Effector memory CD8-positive, alpha-beta T cell (primary cell): ENCODE measurements at regions not wholly inside any gene's neighbourhood (a gene's known extent, or its start where the extent isn't known, plus 50 kb on each side); places are given as distances from the start of the nearest gene placed in this dataset.
"Not testable (repeated sequence)": the region's sequence is repeated elsewhere in the genome, so short reads cannot be mapped to it uniquely, and the experiment has no call there.

Experiments
- ATAC-seq: fragments of 150-1000 bp; cut with Tn5 transposase; replicated peaks from 2 replicates; pipeline ENCODE4 v1.10.0; 2021; ENCODE audit warnings: mild to moderate bottlenecking, moderate library complexity
- DNase-seq, 3 experiments: peaks; one replicate each; pipeline ENCODE4 v3.0.0; 2021
- H3K27ac Mint-ChIP-seq, 2 donors: one replicate each; pipeline ENCODE4 v1.8.0; 2022; ENCODE audit warnings: mild to moderate bottlenecking in 2 of 2, mixed read lengths in 2 of 2, moderate library complexity in 2 of 2
- H3K27me3 Mint-ChIP-seq, 2 donors: one replicate each; pipeline ENCODE4 v1.8.0; 2022; ENCODE audit warnings: mixed read lengths in 2 of 2
- H3K36me3 Mint-ChIP-seq: one replicate; pipeline ENCODE4 v1.8.0; 2022; ENCODE audit warnings: mild to moderate bottlenecking, moderate library complexity, mixed read lengths; ENCODE audit not compliant: insufficient read depth
- H3K4me1 Mint-ChIP-seq, 2 donors: one replicate each; pipeline ENCODE4 v1.8.0; 2022; ENCODE audit warnings: low read depth in 2 of 2, mixed read lengths in 2 of 2
- H3K4me3 Mint-ChIP-seq, 2 donors: one replicate each; pipeline ENCODE4 v1.8.0; 2022; ENCODE audit warnings: mild to moderate bottlenecking in 2 of 2, mixed read lengths in 2 of 2, moderate library complexity in 2 of 2
- H3K9me3 Mint-ChIP-seq, 2 donors: one replicate each; pipeline ENCODE4 v1.8.0; 2022; ENCODE audit warnings: mixed read lengths in 2 of 2

DNA sequence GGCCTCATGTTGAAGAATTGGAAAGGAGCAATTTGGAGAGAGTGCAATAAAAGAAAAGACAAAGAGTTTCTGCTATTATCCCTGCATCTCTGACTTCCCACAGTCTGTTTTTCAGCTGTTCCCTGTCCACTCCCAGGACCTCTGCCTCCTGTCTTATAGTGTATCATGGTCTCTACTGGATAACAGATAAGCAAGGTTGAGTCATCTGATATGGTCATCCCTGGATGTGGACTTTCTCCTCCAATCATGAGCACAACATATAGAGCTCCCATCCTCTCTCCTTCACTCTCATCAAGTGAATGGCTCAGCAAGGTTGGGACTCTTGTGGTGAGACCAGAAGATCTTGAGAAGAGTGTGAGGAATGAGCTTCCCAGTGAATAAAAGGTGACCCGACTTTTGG lies 123.1 kb downstream of the PLCE1 start:
- DNase-seq, result no peak
- H3K4me3 Mint-ChIP-seq, result no peak overlapping the region
- ATAC-seq, result no peak
- H3K36me3 Mint-ChIP-seq, result no peaks in the 10 kb centered on the region
- no peak overlapping the region for H3K27ac Mint-ChIP-seq
- H3K4me1 Mint-ChIP-seq, result no peaks in the 10 kb centered on the region
- peaks cover 3 to 13% of the 10 kb centered on the region in 2 donors for H3K9me3 Mint-ChIP-seq
- H3K27me3 Mint-ChIP-seq, result no peaks in the 10 kb centered on the region

DNA sequence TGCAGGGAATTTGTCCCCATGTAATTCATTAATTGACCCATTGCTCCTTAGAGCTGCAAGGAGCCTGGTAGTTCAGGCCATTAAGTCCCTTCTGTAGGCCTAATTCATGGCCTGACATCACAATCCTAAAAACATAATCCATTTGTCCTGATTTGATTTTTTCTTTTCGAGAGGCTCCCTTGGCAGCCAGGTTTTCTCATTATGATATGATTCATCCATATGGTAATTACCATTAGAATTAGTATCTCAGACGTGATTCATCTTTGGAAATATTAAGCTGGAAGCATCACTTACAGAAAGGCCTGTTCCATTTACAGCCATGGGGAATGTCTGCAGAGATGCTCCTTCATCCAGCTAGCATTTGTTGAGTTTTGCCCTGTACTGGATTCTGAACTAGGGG lies 128.5 kb downstream of the PLCE1 start:
- Mint-ChIP-seq H3K36me3 (no peaks in the 10 kb centered on the region), H3K27ac (no peak overlapping the region), H3K4me3 (no peak overlapping the region), H3K9me3 (peaks cover 3 to 6% of the 10 kb centered on the region in 2 donors), H3K27me3 (no peaks in the 10 kb centered on the region), H3K4me1 (no peaks in the 10 kb centered on the region)
- no peak for ATAC-seq
- DNase-seq, result no peak

DNA sequence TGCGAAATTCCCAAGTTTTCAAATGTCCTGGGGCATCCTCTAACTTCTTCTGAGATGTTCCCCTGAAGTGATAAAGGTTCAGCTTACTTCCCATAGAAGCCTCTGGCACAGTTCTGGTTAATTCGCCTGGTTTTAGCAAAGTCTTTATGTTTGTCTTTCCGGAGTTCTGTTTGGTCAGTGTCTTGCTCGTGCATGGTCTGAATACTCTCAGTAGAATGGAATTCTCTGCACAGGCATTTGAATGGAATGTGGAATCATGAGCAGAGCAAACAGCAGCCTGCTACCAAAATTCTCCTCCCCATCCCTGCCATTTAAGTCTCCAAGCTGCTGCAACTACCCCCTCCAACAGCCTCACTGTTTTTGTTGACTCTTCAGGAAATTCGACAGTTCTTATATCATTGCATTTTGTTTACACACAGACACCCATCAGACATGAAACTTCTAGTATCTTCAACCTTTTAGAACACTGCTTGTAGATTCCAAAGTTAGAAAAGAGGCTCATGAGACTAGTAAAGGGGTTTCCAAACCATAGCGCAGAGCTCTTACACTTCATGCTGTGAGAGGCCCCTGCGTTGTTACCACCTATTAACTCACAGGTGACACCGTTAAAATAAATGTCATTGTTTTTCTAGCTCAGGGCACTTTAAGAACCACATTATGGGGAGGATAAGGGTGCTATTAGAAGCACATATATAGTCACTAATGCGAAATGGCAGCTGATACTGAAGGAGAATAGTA lies 129.7 kb downstream of the PLCE1 start:
- Mint-ChIP-seq H3K9me3 (peaks cover 2 to 4% of the 10 kb centered on the region in 2 donors), H3K36me3 (no peaks in the 10 kb centered on the region), H3K27me3 (peaks cover 0 to 2% of the 10 kb centered on the region in 2 donors), H3K4me3 (no peak overlapping the region), H3K27ac (no peak overlapping the region), H3K4me1 (no peaks in the 10 kb centered on the region)
- DNase-seq (no peak), ATAC-seq (no peak)

DNA sequence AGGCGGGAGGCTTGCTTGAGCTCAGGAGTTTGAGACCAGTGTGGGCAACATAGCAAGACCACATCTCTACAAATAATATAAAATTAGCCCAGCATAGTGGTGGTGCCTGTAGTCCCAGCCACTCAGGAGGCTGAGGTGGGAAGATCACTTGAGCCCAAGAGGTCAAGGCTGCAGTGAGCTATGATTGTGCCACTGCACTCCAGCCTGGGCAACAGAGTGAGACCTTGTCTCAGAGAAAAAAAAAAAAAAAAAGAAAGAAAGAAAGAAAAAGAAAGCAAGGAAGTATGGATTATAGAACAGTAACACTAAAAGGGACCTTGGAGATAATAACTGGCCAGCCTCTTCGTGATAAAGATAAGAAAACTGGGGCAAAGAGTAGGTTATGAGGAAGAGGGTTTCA lies 130.4 kb downstream of the PLCE1 start:
- not testable (repeated sequence) for H3K36me3 Mint-ChIP-seq, ATAC-seq, DNase-seq, H3K4me1 Mint-ChIP-seq, H3K27me3 Mint-ChIP-seq, H3K27ac Mint-ChIP-seq, H3K4me3 Mint-ChIP-seq, H3K9me3 Mint-ChIP-seq

DNA sequence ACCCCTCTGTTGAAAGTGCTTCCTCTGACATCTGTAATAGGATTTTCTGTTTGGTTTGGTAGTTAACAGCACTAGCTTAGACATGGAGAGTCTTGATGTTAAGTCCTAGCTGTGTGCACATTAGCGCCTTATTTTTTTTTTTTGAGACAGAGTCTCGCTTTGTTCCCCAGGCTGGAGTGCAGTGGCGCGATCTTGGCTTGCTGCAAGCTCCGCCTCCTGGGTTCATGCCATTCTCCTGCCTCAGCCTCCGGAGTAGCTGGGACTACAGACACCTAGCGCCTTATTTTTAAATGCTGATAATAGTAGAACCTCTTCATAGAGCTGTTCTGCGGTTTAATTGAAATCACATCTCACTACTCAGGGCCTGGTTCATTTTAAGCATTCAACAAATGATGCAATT lies 131.5 kb downstream of the PLCE1 start:
- H3K27ac Mint-ChIP-seq, DNase-seq, ATAC-seq, H3K9me3 Mint-ChIP-seq, H3K4me1 Mint-ChIP-seq, H3K36me3 Mint-ChIP-seq, H3K4me3 Mint-ChIP-seq: not testable (repeated sequence)
- H3K27me3 Mint-ChIP-seq, result peaks cover 0 to 11% of the 10 kb centered on the region in 2 donors

DNA sequence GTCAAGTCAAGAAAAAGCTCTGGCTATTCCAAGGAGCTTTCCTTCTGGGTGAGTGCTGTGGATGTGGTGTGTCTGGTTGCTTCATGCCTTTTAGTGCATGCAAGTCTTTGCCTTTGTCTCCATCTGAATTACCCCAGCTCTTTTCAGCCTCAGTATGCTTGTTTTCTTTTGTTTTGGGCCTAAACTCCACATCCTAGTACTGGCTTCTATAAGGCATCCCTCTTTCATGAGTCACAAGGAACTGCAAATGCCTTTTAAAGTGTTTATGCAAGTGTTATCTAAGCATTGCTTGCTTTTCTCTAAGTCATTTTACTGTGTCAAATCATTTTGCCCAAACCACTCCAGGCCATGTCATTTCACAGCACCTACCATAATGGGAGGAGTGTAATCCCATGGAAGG lies 132.1 kb downstream of the PLCE1 start:
- Mint-ChIP-seq H3K4me3 (no peak overlapping the region), H3K36me3 (no peaks in the 10 kb centered on the region), H3K9me3 (no peaks in the 10 kb centered on the region), H3K27ac (no peak overlapping the region), H3K4me1 (no peaks in the 10 kb centered on the region), H3K27me3 (peaks cover 0 to 17% of the 10 kb centered on the region in 2 donors)
- no peak for ATAC-seq
- DNase-seq, result no peak

DNA sequence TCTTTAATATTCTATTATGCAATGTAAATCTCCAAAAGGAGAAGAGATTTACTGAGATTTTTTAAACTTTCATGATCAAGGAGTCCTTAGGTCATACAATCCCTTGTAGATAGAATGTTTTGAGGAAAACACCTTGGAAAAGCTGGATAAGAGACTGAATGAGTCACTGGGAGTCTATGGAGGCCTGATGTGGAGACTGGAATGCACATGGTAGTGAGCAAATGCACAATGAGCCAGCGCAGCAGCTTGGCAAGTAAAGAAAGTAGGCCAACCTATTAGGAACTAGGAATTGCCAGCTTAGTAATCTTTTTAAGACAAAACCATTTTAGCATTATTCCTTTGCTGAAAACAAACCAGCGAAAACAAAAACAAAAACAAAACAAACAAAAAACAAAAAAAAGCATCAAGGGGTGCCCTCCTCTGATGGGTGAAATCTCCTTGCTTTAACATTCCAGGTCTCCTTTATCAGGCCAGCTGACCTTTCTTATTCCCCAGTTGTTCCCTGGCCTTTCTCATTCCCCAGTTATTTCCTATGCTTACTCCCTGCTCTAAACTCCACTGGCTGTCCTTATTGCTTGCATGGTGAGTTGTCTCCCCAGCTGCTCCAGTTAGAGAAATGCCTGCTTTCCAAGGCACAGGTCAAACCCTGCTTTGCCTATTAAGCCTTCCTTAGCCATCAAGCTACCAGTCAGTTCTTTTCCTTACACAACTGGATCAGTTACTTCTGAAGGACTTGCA lies 135.8 kb downstream of the PLCE1 start:
- Mint-ChIP-seq H3K4me3 (no peak overlapping the region), H3K36me3 (no peaks in the 10 kb centered on the region), H3K27me3 (peaks cover 0 to 20% of the 10 kb centered on the region in 2 donors), H3K4me1 (no peaks in the 10 kb centered on the region), H3K27ac (no peak overlapping the region), H3K9me3 (no peaks in the 10 kb centered on the region)
- DNase-seq, result no peak
- no peak for ATAC-seq

DNA sequence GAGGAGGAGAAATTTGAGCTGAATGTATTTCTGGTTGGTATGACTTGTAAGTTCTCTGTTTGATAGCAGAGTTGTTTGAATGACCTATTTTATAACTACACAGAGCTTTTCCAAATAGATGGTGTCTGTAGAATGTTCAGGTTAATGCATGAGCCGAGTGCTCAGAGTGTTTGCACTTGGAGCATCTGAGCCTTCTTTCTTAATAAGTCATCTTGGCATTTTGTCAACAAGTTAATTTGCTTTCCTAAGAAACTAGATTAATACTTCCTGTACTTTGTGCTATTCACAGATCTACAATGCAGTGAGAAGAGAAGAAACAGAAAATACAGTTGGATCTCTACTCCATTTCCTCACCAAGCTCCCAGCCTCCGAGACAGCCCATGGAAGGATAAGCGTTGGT lies 138.2 kb downstream of the PLCE1 start:
- Mint-ChIP-seq H3K4me3 (no peak overlapping the region), H3K9me3 (no peaks in the 10 kb centered on the region), H3K36me3 (no peaks in the 10 kb centered on the region), H3K4me1 (no peaks in the 10 kb centered on the region), H3K27me3 (peaks cover 0 to 20% of the 10 kb centered on the region in 2 donors), H3K27ac (no peak overlapping the region)
- no peak for ATAC-seq
- DNase-seq, result no peak

DNA sequence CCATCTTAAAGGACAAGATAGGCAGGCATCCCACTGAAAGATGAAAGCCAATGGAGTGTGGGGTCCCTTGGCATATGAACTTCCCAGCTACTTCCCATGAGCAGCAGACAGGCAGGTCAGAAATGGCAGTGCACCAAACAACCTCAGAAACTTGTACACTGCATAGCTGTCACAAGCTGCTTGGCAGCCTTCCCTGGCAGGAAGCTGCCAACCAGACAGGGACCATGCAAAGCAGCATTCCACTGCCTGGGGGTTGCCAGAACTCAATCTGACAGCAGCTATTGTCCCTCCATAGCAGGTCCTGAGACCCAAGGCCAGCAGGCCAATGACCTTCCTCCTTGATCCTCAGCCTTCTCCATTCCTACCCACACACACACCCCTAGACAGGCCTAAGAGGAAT lies 139.5 kb downstream of the PLCE1 start:
- ATAC-seq (no peak), DNase-seq (no peak)
- peaks cover 0 to 19% of the 10 kb centered on the region in 2 donors for H3K27me3 Mint-ChIP-seq
- no peaks in the 10 kb centered on the region for H3K36me3 Mint-ChIP-seq
- H3K4me1 Mint-ChIP-seq, result no peaks in the 10 kb centered on the region
- H3K27ac Mint-ChIP-seq, result no peak overlapping the region
- H3K4me3 Mint-ChIP-seq, result no peak overlapping the region
- no peaks in the 10 kb centered on the region for H3K9me3 Mint-ChIP-seq

DNA sequence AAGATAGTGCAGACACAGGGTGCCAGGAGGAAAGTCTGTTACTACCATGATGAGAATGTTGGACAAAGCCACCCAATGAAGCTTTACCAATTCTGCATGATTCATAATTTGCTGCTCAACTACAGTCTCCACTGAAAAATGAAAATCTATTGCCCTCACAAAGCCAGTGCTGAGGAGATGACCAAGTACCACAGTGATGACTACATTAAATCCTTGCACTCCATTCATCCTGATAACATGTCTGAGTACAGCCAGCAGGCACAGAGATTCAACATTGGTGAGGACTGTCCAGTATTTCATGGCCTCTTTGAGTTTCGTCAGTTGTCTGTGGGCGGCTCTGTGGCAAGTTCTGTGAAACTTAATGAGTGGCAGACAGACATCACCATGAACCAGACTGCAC lies 144.0 kb downstream of the PLCE1 start:
- Mint-ChIP-seq H3K36me3 (no peaks in the 10 kb centered on the region), H3K9me3 (no peaks in the 10 kb centered on the region), H3K4me3 (no peak overlapping the region), H3K4me1 (no peaks in the 10 kb centered on the region), H3K27me3 (no peaks in the 10 kb centered on the region), H3K27ac (no peak overlapping the region)
- ATAC-seq (no peak), DNase-seq (no peak)

DNA sequence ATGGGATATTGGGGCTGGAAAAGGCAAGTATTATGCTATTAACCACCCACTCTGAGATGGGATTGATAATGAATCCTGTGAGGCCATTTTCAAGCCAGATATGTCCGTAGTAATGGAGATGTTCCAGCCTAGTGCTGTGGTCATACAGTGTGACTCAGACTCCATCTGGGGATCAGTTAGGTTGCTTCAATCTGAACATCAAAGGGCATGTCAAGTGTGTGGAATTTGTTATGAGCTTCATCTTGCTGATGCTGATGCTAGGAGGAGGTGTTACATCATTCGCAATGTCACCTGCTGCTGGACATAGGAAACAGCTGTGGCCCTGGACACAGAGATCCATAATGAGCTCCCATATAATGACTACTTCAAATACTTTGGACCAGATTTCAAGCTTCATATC lies 144.7 kb downstream of the PLCE1 start:
- H3K4me3 Mint-ChIP-seq, result no peak overlapping the region
- no peak for DNase-seq
- no peaks in the 10 kb centered on the region for H3K9me3 Mint-ChIP-seq
- no peaks in the 10 kb centered on the region for H3K4me1 Mint-ChIP-seq
- H3K27ac Mint-ChIP-seq, result no peak overlapping the region
- H3K36me3 Mint-ChIP-seq, result no peaks in the 10 kb centered on the region
- no peak for ATAC-seq
- H3K27me3 Mint-ChIP-seq, result no peaks in the 10 kb centered on the region

DNA sequence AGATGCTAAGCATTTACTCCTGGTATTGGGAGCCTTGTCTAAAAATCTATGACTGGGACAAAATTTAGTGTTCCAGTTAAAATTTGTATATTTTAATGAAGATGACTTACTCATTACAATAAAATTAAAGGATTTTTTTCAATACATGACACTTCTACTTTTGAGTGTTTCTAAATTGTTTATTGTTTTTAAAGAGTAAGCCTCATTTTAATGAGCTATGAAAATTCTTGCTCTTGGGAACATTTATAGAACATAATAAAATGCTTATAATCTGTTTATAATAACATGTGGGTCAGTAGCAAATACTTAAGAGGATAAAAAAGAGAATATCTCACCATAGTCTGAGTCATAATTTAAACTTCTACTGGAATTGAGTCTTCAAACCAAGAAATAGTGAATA lies 149.5 kb downstream of the PLCE1 start:
- no peak for DNase-seq
- H3K27me3 Mint-ChIP-seq, result peaks cover 0 to 5% of the 10 kb centered on the region in 2 donors
- no peaks in the 10 kb centered on the region for H3K4me1 Mint-ChIP-seq
- no peak for ATAC-seq
- H3K9me3 Mint-ChIP-seq, result peaks cover 0 to 7% of the 10 kb centered on the region in 2 donors
- no peak overlapping the region for H3K4me3 Mint-ChIP-seq
- no peaks in the 10 kb centered on the region for H3K36me3 Mint-ChIP-seq
- no peak overlapping the region for H3K27ac Mint-ChIP-seq

DNA sequence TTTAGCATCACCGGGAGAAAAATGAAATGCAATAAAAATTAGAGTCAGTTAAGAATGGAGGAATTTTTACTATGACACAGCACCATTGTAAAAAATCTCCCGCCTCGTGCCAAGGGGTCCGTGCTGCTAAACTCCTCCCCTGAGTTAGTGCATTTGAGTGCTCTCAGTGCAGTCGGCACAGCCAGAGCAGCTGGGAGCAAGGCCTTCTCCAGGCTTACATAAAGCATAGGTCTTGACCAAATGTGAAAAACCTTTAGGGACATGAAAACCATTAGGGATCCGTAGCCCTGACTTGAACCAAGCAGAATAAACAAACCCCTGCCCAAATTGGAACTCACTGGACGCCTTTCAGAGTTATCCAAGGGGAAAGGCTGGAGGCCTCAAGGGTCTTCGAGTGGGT lies 152.6 kb downstream of the PLCE1 start:
- Mint-ChIP-seq H3K4me1 (no peaks in the 10 kb centered on the region), H3K9me3 (peaks cover 0 to 7% of the 10 kb centered on the region in 2 donors), H3K27ac (no peak overlapping the region), H3K36me3 (no peaks in the 10 kb centered on the region), H3K27me3 (peaks cover 0 to 12% of the 10 kb centered on the region in 2 donors), H3K4me3 (no peak overlapping the region)
- DNase-seq (no peak), ATAC-seq (no peak)

DNA sequence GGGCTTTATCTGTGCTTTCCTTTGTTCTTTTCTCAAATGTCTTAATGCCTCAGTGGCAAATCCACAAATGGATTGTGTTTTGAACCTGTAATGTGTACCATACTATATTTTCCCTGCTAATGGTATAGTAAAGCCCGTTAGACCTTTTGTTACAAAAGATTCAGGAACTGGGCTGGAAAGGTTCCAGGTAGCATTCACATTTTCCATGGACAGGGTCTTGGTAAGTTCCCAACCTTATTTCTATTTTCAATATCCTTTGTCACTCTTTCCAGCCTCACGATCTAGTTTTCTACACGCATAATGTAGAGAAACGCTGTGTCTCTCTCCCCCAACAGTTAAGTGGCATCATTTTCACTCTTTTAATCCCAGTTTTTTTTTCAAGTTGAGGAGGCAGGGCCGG lies 153.0 kb downstream of the PLCE1 start:
- no peak for DNase-seq
- H3K27ac Mint-ChIP-seq, result no peak overlapping the region
- H3K9me3 Mint-ChIP-seq, result peaks cover 0 to 7% of the 10 kb centered on the region in 2 donors
- no peak overlapping the region for H3K4me3 Mint-ChIP-seq
- no peaks in the 10 kb centered on the region for H3K36me3 Mint-ChIP-seq
- no peaks in the 10 kb centered on the region for H3K4me1 Mint-ChIP-seq
- H3K27me3 Mint-ChIP-seq, result peaks cover 0 to 16% of the 10 kb centered on the region in 2 donors
- no peak for ATAC-seq
